Neural cell (in vitro differentiated cells): ENCODE measurements at regions not wholly inside any gene's neighbourhood (a gene's known extent, or its start where the extent isn't known, plus 50 kb on each side); places are given as distances from the start of the nearest gene placed in this dataset.

Experiments used
- H2AFZ ChIP-seq: fragments of 200-600, 300-800 bp; sonication (generic), shearing (Covaris generic); 2 replicates; pipeline ENCODE4 v1.6.0; 2014; ENCODE audit warnings: low read depth, mild to moderate bottlenecking, antibody characterized with exemption, low read length, moderate library complexity
- H3F3A ChIP-seq: fragments of 200-600 bp; shearing (Covaris generic); 2 replicates; pipeline ENCODE4 v1.6.1; 2016; ENCODE audit warnings: mild to moderate bottlenecking, moderate library complexity, mixed read lengths, antibody characterized with exemption, low read length; ENCODE audit not compliant: insufficient read depth, poor library complexity, severe bottlenecking
- H3K27ac ChIP-seq: fragments of 200-600, 300-800 bp; sonication (generic), shearing (Covaris generic); 2 replicates; pipeline ENCODE4 v1.5.1; 2014; ENCODE audit warnings: mild to moderate bottlenecking, low read length, moderate library complexity
- H3K27me3 ChIP-seq: fragments of 300-800, 200-600 bp; sonication (generic), shearing (Covaris generic); 2 replicates; pipeline ENCODE4 v1.6.0; 2014; ENCODE audit warnings: mild to moderate bottlenecking, low read depth, low read length, moderate library complexity; ENCODE audit not compliant: insufficient read depth
- H3K36me3 ChIP-seq: fragments of 300-800, 200-600 bp; sonication (generic), shearing (Covaris generic); 2 replicates; pipeline ENCODE4 v1.5.1; 2014; ENCODE audit warnings: mild to moderate bottlenecking, antibody characterized with exemption, low read length, moderate library complexity; ENCODE audit not compliant: insufficient read depth
- H3K4me2 ChIP-seq: fragments of 300-800, 200-600 bp; sonication (generic), shearing (Covaris generic); 2 replicates; pipeline ENCODE4 v1.6.0; 2014; ENCODE audit warnings: mild to moderate bottlenecking, low read length
- H3K4me3 ChIP-seq: fragments of 300-800, 200-600 bp; sonication (generic), shearing (Covaris generic); 2 replicates; pipeline ENCODE4 v1.5.1; 2014; ENCODE audit warnings: mild to moderate bottlenecking, low read length, moderate library complexity
- H3K79me2 ChIP-seq: fragments of 200-600 bp; shearing (Covaris generic); replicated peaks from 2 replicates; pipeline ENCODE4 v1.6.0; 2014; ENCODE audit warnings: mild to moderate bottlenecking, low read length, moderate library complexity; ENCODE audit not compliant: insufficient read depth
- H3K9ac ChIP-seq: fragments of 300-800, 200-600 bp; sonication (generic), shearing (Covaris generic); 2 replicates; pipeline ENCODE4 v1.6.1; 2016; ENCODE audit warnings: mild to moderate bottlenecking, low read length, mixed read lengths
- H3K9me2 ChIP-seq: fragments of 200-600 bp; shearing (Covaris generic); 2 replicates; pipeline ENCODE4 v1.6.1; 2016; ENCODE audit warnings: mild to moderate bottlenecking, low read length, mixed read lengths; ENCODE audit not compliant: insufficient read depth
- H3K9me3 ChIP-seq: fragments of 200-600, 300-800 bp; sonication (generic), shearing (Covaris generic); 2 replicates; pipeline ENCODE4 v1.6.1; 2016; ENCODE audit warnings: mild to moderate bottlenecking, mixed run types, low read length, moderate library complexity, mixed read lengths
- H4K20me1 ChIP-seq: fragments of 200-600 bp; shearing (Covaris generic); 2 replicates; pipeline ENCODE4 v1.6.1; 2016; ENCODE audit warnings: mild to moderate bottlenecking, mixed run types; ENCODE audit not compliant: insufficient read depth
- CTCF ChIP-seq: fragments of 450-650 bp; IDR thresholded peaks from 2 replicates; pipeline ENCODE4 v1.5.1; 2014; ENCODE audit warnings: antibody characterized with exemption, mild to moderate bottlenecking, moderate library complexity; ENCODE audit not compliant: poor library complexity, severe bottlenecking
- EP300 ChIP-seq: fragments of 450-650 bp; conservative IDR thresholded peaks from 2 replicates; pipeline ENCODE4 v1.6.1; 2014; ENCODE audit warnings: antibody characterized with exemption, mild to moderate bottlenecking, moderate library complexity; ENCODE audit not compliant: poor library complexity, severe bottlenecking
- EZH2 ChIP-seq: fragments of 200-600, 300-800 bp; shearing (Covaris generic), sonication (generic); IDR thresholded peaks from 2 replicates; pipeline ENCODE4 v1.6.1; 2014; ENCODE audit warnings: antibody characterized with exemption, low read length, borderline replicate concordance, mild to moderate bottlenecking; ENCODE audit not compliant: insufficient read depth, poor library complexity, severe bottlenecking
- MXI1 ChIP-seq: fragments of 450-650 bp; conservative IDR thresholded peaks from 2 replicates; pipeline ENCODE4 v1.6.1; 2014; ENCODE audit warnings: antibody characterized with exemption, mild to moderate bottlenecking; ENCODE audit not compliant: poor library complexity, severe bottlenecking
- POLR2AphosphoS5 ChIP-seq: IDR thresholded peaks from 2 replicates; pipeline ENCODE4 v1.6.1; 2012
- RAD21 ChIP-seq: fragments of 450-650 bp; conservative IDR thresholded peaks from 2 replicates; pipeline ENCODE4 v1.6.1; 2014; ENCODE audit warnings: antibody characterized with exemption, mild to moderate bottlenecking, moderate library complexity
- REST ChIP-seq: IDR thresholded peaks from 2 replicates; pipeline ENCODE4 v1.6.1; 2012; ENCODE audit warnings: borderline replicate concordance
- SMC3 ChIP-seq: fragments of 450-650 bp; conservative IDR thresholded peaks from 2 replicates; pipeline ENCODE4 v1.6.1; 2014; ENCODE audit warnings: antibody characterized with exemption, mild to moderate bottlenecking, moderate library complexity; ENCODE audit not compliant: poor library complexity
- TAF1 ChIP-seq: IDR thresholded peaks from 2 replicates; pipeline ENCODE4 v1.6.1; 2012; ENCODE audit warnings: low read depth

GRCh38 chr11:26086028-26086427 is 245.9 kb upstream of the ANO3 start:
- no peaks in the 10 kb centered on the region for H4K20me1 ChIP-seq
- H3K4me2 ChIP-seq = no peak overlapping the region
- H3F3A ChIP-seq = peaks cover 9% of the 10 kb centered on the region
- H3K27me3 ChIP-seq = no peaks in the 10 kb centered on the region
- no peak overlapping the region for H2AFZ ChIP-seq
- H3K79me2 ChIP-seq = no peaks in the 10 kb centered on the region
- no peak overlapping the region for H3K9ac ChIP-seq
- no peaks in the 10 kb centered on the region for H3K9me3 ChIP-seq
- H3K9me2 ChIP-seq = no peaks in the 10 kb centered on the region
- TF ChIP-seq TAF1 (no peak), CTCF (no peak), POLR2AphosphoS5 (no peak), EZH2 (no peak), REST (no peak), RAD21 (no peak), MXI1 (no peak), EP300 (no peak), SMC3 (no peak)
- H3K4me3 ChIP-seq = no peak overlapping the region
- peak overlapping the region; percentile 82 for H3K27ac ChIP-seq
- no peaks in the 10 kb centered on the region for H3K36me3 ChIP-seq

GRCh38 chr11:26087120-26087935 is 244.6 kb upstream of the ANO3 start:
- Histone ChIP-seq H3F3A (peaks cover 9% of the 10 kb centered on the region), H3K9me2 (no peaks in the 10 kb centered on the region), H3K9ac (no peak overlapping the region), H3K9me3 (no peaks in the 10 kb centered on the region), H4K20me1 (no peaks in the 10 kb centered on the region), H3K27me3 (no peaks in the 10 kb centered on the region), H3K4me2 (no peak overlapping the region), H3K4me3 (no peak overlapping the region), H3K79me2 (no peaks in the 10 kb centered on the region), H3K36me3 (no peaks in the 10 kb centered on the region), H3K27ac (peak overlapping the region; percentile 82), H2AFZ (no peak overlapping the region)
- TF ChIP-seq EZH2 (no peak), TAF1 (no peak), MXI1 (no peak), RAD21 (no peak), EP300 (no peak), SMC3 (no peak), POLR2AphosphoS5 (no peak), REST (no peak), CTCF (no peak)
